ELF-1 (cell line): ENCODE measurements at regions not wholly inside any gene's neighbourhood (a gene's known extent, or its start where the extent isn't known, plus 50 kb on each side); places are given as distances from the start of the nearest gene placed in this dataset.

Experiments
- DNase-seq: peaks from one replicate; pipeline ENCODE4 v3.0.0-alpha.2; 2016; ENCODE audit warnings: low read depth, low spot score

GRCh38 chr4:175374459-175374858 lies 437.6 kb downstream of the GPM6A start:
- no peak for DNase-seq

- no peak for DNase-seq
Measured at GRCh38 chr4:175376287-175376977, 435.6 kb downstream of the GPM6A start.

DNA sequence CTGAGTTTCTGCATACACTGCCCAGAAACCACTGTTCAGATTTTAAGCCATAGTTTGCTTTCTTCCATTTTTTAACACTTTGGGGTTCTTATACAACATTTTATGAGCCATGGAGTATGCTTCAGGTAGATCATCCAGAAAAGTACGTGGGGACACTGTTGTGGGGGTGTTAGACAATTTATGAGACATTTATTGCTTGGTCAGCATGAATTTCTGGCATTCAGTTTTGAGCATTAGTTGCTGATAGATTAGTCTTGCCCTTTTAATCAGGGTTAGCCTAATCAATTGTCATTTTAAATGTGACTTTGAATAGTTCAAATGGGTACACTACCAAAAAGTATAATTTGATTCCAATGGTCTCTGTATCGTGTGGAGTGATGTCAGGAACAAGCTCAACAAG lies 434.9 kb downstream of the GPM6A start:
- no peak for DNase-seq

GRCh38 chr4:175378372-175378771 lies 433.7 kb downstream of the GPM6A start:
- DNase-seq = no peak

GRCh38 chr4:175380841-175381240 lies 431.2 kb downstream of the GPM6A start:
- peak; percentile 70 for DNase-seq

DNA sequence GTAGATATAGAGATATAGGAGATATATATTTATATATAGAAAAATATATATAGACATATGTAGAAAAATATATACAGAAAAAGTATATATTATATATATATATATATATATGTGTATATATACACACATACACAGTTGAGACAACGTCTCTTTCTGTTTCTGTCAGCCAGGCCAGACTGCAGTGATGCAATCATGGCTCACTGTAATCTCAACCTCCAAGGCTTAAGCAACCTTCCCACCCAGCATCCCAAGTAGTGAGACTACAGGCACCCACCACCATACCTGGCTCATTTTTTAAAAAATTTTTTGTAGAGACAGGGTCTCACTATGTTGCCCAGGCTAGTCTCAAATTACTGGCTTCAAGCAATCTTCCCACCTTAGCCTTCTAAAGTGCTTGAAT lies 426.3 kb downstream of the GPM6A start:
- no peak for DNase-seq

GRCh38 chr4:175386776-175387507 lies 425.1 kb downstream of the GPM6A start:
- DNase-seq = peak; percentile 52

GRCh38 chr4:175394208-175394607 lies 417.9 kb downstream of the GPM6A start:
- no peak for DNase-seq

DNA sequence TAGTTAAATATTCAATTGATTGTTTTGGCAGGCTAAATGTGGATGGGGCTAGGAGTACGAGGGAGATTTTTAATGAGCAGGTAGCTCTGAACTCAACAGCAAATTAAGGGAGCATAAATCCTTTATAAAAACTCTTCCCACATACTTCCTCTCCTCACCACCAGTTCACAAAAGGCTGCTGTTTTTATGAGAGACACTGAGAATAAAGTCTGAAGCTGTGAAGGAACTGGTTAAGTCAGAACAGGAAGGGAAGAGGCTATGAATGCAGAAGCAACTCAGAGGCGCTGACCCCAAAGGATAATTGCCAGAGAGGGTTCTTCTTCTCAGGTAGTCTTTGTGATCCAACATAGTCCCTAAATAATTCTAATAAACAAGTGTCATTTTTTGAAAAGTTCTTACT lies 406.1 kb downstream of the GPM6A start:
- no peak for DNase-seq

DNA sequence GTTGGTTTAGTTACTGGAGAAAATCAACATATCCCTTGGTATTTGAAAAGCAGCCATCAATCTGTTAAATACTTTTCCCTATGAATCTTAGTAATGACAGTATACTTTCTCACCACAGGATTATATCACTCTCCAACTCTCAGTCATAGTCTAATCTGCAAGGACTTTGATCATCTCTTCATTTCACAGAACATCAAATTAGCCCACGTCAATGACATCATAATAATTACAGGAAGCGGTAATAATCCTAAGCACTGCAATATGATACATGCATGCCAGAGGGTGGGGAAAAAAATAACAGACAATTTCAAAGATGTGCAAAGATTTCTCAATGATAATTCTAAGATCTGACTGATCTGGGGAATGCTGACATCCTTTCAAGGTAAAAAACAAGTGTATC lies 404.1 kb downstream of the GPM6A start:
- DNase-seq = no peak

- DNase-seq = no peak
Measured at GRCh38 chr4:175411251-175411650, 400.8 kb downstream of the GPM6A start.

GRCh38 chr4:175412161-175412560 lies 399.9 kb downstream of the GPM6A start:
- no peak for DNase-seq

- no peak for DNase-seq
Measured at GRCh38 chr4:175412746-175413145, 399.3 kb downstream of the GPM6A start.

GRCh38 chr4:175413561-175413960 lies 398.5 kb downstream of the GPM6A start:
- DNase-seq = no peak

DNA sequence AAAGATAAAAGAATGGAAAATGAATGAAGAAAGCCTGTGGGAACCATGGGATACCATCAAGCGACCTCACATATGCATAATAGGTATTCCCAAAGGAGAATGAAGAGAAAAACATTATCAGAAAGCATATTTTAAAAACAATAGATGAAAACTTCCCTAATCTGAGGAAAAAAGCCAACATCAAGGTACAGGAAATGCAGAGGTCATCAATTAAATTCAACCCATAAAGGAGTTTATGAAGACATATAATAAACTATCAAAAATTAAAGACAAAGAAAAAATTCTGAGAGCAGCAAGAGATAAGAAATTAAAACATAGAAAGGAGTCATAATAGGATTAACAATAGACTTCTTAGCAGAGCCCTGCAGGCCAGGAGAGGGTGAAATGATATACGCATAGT lies 397.5 kb downstream of the GPM6A start:
- no peak for DNase-seq

DNA sequence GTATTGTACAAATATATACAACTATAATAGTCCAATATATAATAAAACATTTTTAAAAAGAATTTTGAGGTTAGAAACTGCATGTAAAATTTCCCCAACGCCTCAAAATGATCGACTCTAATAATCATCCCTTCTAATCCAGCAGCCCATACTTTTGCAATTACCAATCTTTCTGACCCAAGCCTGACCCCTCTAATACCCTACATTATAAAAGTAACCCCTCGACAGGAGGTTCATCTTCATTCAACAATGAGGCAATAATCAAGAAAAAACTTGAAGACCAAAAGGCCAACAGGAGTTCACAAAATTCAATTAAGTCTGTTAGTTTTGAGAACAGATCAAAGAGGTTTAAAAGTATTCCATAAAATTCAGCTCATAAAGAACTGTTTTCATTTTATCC lies 393.5 kb downstream of the GPM6A start:
- DNase-seq = no peak

DNA sequence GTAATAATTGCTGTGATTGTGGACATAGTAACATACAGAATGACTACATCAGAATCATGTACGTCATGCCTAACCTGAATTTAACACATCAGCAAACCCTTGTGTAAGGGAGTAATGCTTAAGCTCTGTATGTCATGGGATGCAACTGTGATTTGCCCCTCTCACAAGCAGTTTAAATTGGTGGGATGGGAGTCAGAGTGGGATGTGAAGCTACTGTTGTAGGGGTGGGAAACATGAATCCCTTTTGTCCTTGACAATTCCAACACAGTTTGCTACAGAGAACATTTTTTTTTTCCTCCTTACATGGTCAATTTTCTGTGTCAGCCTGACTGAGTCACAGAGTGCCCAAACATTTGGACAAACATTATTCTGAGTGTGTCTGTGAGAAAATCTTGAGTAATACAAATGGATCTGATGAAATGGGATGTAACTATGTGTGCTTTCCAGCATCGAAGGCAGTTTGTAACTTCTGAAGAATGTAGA lies 392.8 kb downstream of the GPM6A start:
- no peak for DNase-seq

GRCh38 chr4:175421506-175421905 lies 390.6 kb downstream of the GPM6A start:
- no peak for DNase-seq

- DNase-seq = no peak
Measured at GRCh38 chr4:175422331-175422730, 389.7 kb downstream of the GPM6A start.

DNA sequence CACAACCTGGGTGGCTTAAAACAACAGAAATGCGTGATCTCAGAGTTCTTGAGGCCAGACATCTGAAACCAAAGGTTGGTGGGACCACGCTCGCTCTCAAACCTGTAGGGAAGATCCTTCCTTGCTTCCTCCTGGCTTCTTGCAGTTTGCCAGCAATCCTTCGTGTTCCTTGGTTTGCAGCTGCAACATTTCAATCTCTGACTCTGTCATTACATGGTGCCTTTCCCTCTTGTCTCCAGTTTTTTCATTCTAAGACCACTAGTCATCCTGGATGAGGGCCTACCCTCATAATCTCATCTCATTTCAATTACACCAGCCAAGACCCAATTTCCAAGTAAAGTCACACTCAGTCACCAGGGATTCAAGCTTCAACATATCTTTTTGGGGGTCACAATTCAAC lies 388.0 kb downstream of the GPM6A start:
- DNase-seq = no peak

DNA sequence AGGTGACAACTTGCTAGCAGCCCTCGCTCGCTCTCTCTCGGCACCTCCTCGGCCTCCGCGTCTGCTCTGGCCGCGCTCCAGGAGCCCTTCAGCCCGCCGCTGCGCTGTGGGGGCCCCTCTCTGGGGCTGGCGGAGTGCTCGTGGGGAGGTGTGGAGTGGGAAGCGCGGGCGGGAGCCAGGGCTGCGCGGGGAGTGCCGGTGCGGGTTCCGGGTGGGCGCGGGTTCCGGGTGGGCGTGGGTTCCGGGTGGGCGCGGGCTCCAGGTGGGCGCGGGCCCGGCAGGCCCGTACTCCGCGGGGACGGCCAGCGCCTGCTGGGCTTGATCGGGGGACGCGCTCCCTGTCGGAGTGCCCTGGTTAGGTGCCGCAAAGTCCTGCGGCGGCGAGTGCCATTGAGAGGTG lies 384.3 kb downstream of the GPM6A start:
- no peak for DNase-seq

- DNase-seq = no peak
Measured at GRCh38 chr4:175431694-175432093, 380.4 kb downstream of the GPM6A start.

GRCh38 chr4:175435381-175435783 lies 376.7 kb downstream of the GPM6A start:
- peak; percentile 32 for DNase-seq
